GM18951 (cell line): ENCODE measurements at regions not wholly inside any gene's neighbourhood (a gene's known extent, or its start where the extent isn't known, plus 50 kb on each side); places are given as distances from the start of the nearest gene placed in this dataset.

Experiments
- POLR2A ChIP-seq: IDR thresholded peaks from 4 replicates; pipeline ENCODE4 v1.6.1; 2011; ENCODE audit warnings: mild to moderate bottlenecking; ENCODE audit not compliant: insufficient read length, insufficient read depth; ENCODE audit errors: extremely low read depth
- in situ Hi-C: fragments of 300-500 bp; cut with MboI; formaldehyde crosslinking; loops from one replicate; pipeline ENCODE4 v1.12.0; 2022; ENCODE audit warnings: low sequenced_read_pairs, mixed read lengths, inconsistent platforms; ENCODE audit not compliant: unreplicated experiment

DNA sequence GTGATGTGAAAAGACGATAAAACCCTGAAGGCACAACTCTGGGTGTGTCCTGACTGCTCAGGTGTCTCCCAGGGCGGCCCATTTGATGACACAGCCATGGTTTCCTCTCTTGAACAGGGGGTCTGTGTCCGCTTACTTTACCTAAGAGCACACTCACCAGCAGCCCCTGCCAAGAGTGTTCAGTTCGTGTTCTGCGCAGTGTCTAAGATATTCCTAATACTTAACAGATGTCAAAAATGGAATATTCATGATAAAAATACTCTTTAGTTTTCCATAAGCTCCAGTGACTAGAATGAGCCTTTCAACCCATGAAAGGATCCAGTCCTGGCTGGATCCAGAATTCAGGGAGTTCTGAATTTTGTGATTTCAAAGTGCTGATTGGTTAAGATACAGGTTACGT lies 492.4 kb downstream of the TNS3 start:
- TF ChIP-seq POLR2A, result no peak
- in situ Hi-C loops, result loop anchor here (25.0 kb wide), 1 partner anchor 1177 kb away; the partner anchor contains the start of gene IGFBP3

DNA sequence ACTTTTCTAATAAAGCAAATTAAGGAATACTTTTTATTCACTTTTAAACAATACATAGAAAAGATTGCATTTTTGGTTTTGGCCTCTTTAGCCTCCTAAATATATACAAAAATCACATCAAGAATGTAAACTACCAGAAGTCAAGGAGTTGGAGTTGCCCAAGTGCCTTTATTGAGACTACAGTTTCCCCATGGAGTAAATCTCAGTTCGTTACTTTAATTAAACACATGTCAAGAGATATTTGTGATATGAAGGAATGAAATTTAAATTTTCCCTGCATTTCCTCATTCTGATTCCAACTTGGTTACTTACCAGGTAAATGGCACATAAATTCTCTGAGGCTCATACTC lies 492.9 kb downstream of the TNS3 start:
- in situ Hi-C loops, result loop anchor here (25.0 kb wide), 1 partner anchor 1177 kb away; the partner anchor contains the start of gene IGFBP3
- TF ChIP-seq POLR2A, result no peak

DNA sequence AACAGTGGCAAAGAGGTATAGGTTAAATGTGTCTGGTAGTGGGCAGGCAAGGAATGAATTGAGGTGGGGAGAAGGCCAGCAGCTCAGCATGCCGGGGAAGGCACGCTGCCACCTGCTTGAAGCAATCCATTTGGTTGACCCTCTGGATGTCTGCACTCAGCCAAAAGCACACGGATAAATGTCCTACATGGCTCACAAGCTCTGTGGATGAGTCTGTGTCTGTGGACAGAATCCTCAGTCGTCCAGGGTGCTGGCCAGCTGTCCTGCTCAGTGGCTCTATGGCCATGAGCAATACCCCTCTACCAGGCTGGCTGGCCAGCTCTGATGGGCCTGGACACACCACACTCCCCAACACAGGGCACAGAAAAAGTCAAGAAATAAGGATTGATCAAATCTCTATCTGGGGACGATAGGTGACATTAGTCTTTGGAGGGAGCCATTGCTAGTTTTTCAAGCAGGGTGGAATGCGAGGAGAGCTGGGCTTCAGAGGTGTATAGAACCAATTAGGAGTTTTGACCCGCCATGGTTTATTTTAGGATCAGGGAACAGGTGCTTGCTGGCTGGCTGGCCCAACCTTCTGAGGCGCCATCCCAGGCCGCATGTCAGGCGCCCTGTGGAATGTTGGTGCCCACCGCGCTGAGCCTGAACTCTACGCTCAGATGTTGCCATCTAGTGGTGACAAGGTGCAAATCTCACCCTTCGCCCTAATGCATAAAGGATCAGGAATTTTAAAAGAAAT lies 493.4 kb downstream of the TNS3 start:
- no peak for TF ChIP-seq POLR2A

DNA sequence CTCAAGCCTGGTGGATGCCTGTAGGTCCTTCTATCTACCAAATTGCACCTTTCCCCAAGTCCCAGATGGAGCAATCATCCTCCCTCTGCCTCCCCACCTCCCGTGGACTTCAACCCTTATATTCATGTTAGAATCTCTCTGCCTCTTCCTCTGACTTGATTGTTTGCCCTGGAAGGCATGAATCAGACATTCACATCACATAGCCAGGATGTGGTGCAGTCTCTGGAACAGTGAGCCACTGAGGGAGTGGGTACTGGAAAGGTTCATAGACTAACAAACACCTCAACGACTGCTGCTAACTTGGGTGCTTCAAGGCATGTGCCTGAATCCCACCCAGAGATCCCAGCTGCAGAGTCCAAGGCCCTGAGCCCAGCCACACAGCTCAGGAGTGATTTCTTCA lies 494.0 kb downstream of the TNS3 start:
- TF ChIP-seq POLR2A, result no peak

More for the DNA sequence above, 493.4 kb downstream of the TNS3 start:
- in situ Hi-C loops, result loop anchor here (25.0 kb wide), 1 partner anchor 1176 kb away; the partner anchor contains the start of gene IGFBP3

DNA sequence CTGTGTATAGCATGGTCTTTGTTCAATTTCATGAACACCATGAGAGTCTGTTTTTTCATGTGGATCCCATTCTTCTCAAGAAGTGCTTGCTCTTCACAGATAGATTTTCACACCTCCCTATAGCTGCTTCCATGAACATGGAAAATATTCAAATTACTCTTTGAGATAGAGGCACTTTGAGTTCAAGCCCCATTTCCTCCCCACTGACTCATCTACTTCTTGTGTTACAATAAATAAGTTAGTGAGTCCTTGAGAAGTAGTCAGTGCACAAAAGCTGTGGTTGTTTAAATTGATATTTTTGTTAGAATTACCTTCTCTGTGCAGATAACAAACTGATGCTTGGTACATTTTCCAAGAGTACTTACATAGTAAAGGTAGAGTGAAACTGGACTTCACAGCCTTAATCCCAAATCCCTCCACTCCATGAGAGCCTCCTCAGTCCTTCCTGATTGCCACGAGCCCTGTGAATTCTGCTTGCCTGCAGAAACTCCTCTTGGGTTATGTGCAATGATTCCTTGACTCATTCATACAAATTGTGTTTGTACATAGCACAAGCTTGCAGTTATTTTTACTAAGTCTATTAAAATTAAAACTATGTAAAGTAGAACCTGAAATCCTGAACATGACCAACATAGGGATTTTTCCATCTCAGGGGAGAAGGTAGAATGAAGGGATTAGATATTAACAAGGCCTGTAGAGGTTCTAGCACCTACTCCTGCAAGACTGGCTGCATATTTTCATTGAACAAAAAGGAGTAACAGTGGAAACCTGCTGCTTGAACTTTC lies 496.2 kb downstream of the TNS3 start:
- in situ Hi-C loops, result loop anchor here (25.0 kb wide), 1 partner anchor 1173 kb away; the partner anchor contains the start of gene IGFBP3
- TF ChIP-seq POLR2A, result no peak

More for the DNA sequence above, 494.0 kb downstream of the TNS3 start:
- in situ Hi-C loops, result loop anchor here (25.0 kb wide), 1 partner anchor 1176 kb away; the partner anchor contains the start of gene IGFBP3

DNA sequence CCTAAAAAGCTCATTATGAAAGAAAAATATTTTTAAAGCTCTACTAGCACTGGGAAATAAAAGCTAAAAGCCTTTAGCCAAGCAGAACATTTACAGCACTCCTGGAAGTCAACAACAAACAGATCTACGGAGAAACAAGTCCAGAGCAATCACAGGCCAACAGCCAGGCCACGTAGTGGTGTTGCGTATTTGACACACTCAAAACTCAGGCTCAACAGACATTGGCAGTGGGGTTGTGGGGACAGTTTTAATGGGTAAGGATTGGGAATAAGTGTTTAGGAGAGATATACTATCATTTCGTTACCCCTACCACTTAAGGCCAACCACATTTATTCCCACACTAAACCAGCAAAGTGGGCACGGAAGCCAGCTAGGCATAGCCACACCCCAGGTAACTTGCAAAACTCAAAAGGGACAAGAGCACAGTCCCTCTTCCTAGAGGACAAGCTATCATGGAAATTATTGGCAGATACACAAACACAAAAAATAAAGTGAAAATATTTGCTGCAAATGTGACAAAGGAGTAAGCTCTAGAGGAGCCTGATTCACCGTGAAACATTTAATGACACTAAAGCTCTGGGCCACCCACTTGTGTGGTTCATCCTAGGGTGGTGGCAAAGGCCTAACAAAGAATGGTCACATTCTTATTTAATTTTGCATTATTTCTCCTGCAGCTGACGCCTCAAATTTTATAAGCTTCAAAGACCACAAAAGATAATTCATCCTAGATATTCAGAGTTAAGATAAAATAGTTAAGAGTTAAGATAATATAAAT lies 498.2 kb downstream of the TNS3 start:
- in situ Hi-C loops, result loop anchor here (25.0 kb wide), 1 partner anchor 1171 kb away; the partner anchor contains the start of gene IGFBP3
- TF ChIP-seq POLR2A, result no peak

DNA sequence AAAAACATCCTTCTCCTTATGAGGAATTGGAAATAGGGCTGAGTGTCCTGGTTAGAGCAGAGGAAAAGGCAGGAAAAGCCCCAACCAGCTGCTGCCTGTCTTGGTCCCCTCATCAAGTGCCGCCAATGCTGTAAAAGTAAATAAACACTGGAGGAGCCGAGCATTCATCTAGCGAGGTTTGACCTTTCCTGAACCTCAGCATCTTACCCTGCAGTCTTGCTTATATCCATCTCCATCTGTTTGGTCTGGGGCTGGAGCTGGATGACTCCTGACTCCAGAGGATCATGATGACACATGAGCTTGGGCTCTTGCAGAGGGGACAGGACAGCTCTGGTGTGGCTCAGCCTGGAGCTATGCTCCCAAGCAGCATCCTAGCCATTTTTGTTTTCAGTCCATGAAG lies 501.1 kb downstream of the TNS3 start:
- in situ Hi-C loops, result loop anchor here (25.0 kb wide), 1 partner anchor 1169 kb away; the partner anchor contains the start of gene IGFBP3
- no peak for TF ChIP-seq POLR2A

DNA sequence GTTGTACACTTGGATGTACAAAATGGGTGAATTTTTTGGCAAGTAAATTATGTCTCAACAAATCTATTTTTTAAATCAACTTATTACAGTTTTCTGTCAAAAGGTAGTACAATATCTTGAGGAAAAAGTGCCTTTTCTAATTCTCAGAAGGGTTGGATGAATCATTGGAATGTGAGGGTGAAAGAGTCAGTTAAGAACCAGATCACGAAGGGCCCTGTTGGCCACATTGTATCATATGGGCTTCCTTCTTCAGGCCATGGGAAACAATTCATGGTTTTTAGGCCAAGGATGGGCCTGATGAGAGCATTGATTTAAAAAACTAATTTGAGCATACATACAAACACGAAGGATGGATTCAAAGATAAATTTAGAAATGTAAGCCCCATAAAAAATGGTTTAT lies 503.7 kb downstream of the TNS3 start:
- in situ Hi-C loops, result loop anchor here (25.0 kb wide), 1 partner anchor 1166 kb away; the partner anchor contains the start of gene IGFBP3
- no peak for TF ChIP-seq POLR2A

DNA sequence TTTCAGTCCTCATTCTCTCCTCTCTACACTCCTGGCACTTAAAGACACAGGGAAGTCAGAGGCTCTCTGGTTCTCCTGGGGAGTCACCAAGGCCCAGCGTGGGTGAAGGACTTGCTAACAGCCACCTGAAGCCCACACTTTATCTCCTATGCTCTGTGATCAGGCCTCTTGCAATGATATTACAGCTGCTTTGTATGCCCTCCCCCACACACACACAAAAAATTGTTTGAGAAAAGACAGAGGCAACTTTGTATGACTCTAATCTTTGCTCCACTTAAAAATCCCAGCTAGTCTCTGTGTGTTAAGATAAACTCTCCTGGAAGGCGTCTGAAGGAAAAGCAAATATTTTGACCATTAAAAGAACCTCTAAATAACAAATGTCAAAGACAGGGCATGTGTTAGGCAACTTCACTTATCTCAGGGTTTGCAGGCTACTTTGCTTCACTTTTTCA lies 507.2 kb downstream of the TNS3 start:
- TF ChIP-seq POLR2A, result no peak
- in situ Hi-C loops, result loop anchor here (25.0 kb wide), 1 partner anchor 1162 kb away; the partner anchor contains the start of gene IGFBP3

DNA sequence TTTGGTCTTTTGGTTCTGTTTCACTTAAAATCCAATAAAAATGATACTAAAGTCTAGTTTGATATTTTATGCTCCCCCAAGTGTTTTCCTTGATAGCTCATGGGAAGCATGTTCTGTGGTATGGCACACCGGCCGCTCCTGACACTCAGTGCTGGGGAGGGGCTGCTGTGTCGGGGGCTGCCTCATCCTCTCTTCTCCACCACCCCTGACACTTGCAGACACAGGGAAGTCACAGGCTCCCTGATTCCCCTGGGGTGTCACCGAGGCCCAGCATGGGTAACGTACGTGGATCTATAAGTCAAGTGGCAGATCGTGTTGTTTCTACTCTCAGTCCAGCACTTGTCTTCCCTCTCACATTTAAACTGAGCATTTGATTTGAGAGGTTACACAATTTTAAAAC lies 508.6 kb downstream of the TNS3 start:
- in situ Hi-C loops, result no loop called here
- TF ChIP-seq POLR2A, result no peak

DNA sequence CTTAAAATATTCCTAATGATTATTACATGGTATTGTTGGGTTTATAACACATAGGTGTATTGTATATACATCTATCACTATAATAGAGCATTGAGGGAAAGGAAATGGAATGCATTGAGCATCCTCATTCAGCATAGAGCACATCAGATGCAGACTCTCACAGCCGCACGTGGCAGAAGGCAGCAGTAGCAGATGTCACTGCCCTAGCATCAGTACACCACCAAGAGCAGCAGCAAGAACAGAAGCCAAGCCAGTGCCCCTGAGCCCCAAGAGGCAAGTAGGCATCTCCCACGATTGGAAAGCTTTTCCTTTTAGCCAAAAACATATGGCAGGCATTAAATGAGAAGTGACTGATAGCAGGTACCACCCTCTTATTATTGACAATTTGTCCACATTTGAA lies 510.0 kb downstream of the TNS3 start:
- TF ChIP-seq POLR2A, result no peak
- in situ Hi-C loops, result no loop called here

DNA sequence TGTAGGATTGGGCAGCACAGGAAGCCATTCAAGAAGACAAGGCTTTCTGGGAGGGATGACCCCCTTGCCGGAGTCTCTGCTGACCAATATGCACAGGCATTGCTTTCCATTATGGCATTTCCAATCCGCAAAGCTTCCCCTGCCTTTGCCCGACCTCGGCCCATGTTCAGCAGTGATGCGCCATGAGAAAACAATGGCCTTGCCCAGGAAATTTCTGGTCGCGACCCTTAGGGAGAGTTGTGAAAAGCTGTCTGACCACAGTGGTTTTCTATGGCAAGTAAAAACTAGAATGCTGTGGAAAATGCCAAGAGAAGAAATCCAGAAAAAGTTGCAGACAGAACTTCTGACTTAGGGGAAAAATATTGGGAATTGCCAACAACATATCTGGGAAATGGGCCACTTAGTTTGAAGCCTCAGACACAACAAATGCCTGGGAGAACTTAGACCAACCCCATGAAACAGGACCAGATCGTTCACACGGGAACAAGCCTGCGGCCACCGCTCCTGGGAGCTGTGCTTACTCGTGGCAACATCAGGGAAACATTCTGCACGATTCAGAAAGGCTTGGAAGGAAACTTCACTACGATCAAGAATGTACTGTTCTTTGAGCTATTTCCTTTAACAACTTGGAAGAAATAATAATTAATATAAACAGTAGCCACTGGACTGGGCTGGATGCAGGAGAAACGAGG lies 512.4 kb downstream of the TNS3 start:
- in situ Hi-C loops, result no loop called here

More for the DNA sequence above, 512.4 kb downstream of the TNS3 start:
- TF ChIP-seq POLR2A, result no peak
